ENCODE measurements at regions not wholly inside any gene's neighbourhood (a gene's known extent, or its start where the extent isn't known, plus 50 kb on each side); places are given as distances from the start of the nearest gene placed in this dataset.

DNA sequence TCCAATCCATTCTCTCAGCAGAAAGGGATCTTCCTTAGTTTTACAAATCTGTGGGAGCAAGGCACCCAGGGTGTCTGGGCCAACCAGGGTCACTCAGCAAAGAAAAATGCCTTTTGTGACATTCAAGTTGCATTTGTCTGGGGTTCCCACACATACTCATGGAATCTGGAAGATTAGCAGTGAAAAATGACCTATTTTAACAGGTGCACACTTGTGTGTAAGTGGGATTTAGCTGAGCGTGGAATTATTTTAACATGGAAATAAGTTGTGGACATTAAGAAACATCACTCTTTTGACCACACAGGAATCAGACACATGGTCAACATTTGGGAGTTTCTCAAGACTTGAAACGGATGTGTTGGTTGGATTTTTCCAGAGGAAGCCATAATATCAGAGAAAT is 234.9 kb downstream of the OPA1 start:
- Histone ChIP-seq H3K27me3 (ENCODE audit: control insufficient read depth, insufficient read depth, low read length) (no peaks in the 10 kb centered on the region), H3K36me3 (ENCODE audit: control insufficient read depth, insufficient read depth, low read length) (no peaks in the 10 kb centered on the region), H3K4me3 (ENCODE audit: low read depth, low read length) (no peak overlapping the region)
- TF ChIP-seq, protein P1, sequence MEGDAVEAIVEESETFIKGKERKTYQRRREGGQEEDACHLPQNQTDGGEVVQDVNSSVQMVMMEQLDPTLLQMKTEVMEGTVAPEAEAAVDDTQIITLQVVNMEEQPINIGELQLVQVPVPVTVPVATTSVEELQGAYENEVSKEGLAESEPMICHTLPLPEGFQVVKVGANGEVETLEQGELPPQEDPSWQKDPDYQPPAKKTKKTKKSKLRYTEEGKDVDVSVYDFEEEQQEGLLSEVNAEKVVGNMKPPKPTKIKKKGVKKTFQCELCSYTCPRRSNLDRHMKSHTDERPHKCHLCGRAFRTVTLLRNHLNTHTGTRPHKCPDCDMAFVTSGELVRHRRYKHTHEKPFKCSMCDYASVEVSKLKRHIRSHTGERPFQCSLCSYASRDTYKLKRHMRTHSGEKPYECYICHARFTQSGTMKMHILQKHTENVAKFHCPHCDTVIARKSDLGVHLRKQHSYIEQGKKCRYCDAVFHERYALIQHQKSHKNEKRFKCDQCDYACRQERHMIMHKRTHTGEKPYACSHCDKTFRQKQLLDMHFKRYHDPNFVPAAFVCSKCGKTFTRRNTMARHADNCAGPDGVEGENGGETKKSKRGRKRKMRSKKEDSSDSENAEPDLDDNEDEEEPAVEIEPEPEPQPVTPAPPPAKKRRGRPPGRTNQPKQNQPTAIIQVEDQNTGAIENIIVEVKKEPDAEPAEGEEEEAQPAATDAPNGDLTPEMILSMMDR (IDR thresholded peaks at IDR 0.05; ENCODE audit: insufficient read depth, low read length, poor library complexity, severe bottlenecking), result no peak
- DNase-seq (ENCODE audit: low read depth), result no peak

DNA sequence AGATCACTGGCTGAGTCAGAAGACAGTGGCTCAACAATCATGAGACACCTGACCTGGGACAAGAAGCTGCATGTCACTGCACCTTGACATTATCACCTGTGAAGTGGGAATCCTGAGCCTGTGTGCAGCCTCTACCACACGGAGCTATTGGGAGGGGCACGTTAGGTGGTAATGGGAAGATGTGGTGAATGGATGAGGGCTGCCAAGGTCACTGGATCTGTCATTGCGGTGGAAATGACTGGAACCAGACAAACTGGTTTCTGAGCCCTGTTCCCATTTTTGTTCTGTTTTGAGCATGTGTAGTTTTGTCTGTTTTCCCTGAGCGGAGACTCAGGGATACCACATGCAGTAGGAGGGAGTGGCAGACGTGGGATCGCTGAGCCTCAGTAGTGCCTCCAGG is 235.5 kb downstream of the OPA1 start:
- Histone ChIP-seq H3K27me3 (ENCODE audit: control insufficient read depth, insufficient read depth, low read length) (no peaks in the 10 kb centered on the region), H3K36me3 (ENCODE audit: control insufficient read depth, insufficient read depth, low read length) (no peaks in the 10 kb centered on the region), H3K4me3 (ENCODE audit: low read depth, low read length) (no peak overlapping the region)
- TF ChIP-seq, protein P1 (IDR thresholded peaks at IDR 0.05; ENCODE audit: insufficient read depth, low read length, poor library complexity, severe bottlenecking), result no peak
- no peak for DNase-seq (ENCODE audit: low read depth)

DNA sequence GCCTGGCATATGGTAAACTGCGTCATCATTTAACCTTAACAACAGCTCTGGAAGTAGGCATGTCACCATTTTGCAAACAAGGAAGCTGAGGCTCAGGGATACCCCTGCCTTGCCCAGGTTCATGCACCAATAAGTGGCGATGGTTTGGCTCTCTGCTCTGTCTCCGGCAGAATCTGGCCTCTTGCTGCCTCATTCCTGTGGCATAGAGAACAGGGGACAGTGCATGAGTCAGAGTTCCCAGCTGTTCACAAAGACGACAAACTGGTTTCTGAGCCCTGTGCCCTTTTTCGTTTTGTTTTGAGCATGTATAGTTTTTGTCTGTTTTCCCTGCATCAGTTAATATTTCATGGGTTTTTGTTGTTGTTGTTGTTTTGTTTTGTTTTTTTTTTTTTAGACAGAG is 236.8 kb downstream of the OPA1 start:
- H3K36me3 ChIP-seq (ENCODE audit: control insufficient read depth, insufficient read depth, low read length), result no peaks in the 10 kb centered on the region
- no peaks in the 10 kb centered on the region for H3K27me3 ChIP-seq (ENCODE audit: control insufficient read depth, insufficient read depth, low read length)
- TF ChIP-seq, protein P1 (IDR thresholded peaks at IDR 0.05; ENCODE audit: insufficient read depth, low read length, poor library complexity, severe bottlenecking), result no peak
- no peak overlapping the region for H3K4me3 ChIP-seq (ENCODE audit: low read depth, low read length)
- peak; percentile 81 for DNase-seq (ENCODE audit: low read depth)

DNA sequence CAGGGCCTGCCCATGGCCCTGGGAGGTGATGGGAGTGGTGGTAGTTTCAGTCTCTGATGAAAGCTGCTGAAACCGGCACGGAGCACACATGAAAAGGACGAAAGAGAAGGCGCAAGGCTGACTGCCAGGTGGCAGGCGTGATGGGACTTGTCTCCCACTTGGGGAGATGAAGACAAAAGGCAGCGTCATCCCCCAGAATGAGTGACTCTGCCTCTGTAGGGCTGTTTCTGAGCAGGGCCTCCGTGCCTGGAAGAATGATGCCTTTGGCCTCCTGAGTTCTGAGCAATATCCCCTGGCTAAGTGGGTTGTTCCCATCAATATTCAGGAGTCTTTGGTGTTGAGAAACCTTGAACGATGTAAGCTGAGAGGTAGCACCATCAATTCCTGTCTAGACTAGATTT is 237.8 kb downstream of the OPA1 start:
- Histone ChIP-seq H3K4me3 (ENCODE audit: low read depth, low read length) (no peak overlapping the region), H3K27me3 (ENCODE audit: control insufficient read depth, insufficient read depth, low read length) (no peaks in the 10 kb centered on the region), H3K36me3 (ENCODE audit: control insufficient read depth, insufficient read depth, low read length) (no peaks in the 10 kb centered on the region)
- TF ChIP-seq, protein P1 (IDR thresholded peaks at IDR 0.05; ENCODE audit: insufficient read depth, low read length, poor library complexity, severe bottlenecking), result no peak
- no peak for DNase-seq (ENCODE audit: low read depth)

DNA sequence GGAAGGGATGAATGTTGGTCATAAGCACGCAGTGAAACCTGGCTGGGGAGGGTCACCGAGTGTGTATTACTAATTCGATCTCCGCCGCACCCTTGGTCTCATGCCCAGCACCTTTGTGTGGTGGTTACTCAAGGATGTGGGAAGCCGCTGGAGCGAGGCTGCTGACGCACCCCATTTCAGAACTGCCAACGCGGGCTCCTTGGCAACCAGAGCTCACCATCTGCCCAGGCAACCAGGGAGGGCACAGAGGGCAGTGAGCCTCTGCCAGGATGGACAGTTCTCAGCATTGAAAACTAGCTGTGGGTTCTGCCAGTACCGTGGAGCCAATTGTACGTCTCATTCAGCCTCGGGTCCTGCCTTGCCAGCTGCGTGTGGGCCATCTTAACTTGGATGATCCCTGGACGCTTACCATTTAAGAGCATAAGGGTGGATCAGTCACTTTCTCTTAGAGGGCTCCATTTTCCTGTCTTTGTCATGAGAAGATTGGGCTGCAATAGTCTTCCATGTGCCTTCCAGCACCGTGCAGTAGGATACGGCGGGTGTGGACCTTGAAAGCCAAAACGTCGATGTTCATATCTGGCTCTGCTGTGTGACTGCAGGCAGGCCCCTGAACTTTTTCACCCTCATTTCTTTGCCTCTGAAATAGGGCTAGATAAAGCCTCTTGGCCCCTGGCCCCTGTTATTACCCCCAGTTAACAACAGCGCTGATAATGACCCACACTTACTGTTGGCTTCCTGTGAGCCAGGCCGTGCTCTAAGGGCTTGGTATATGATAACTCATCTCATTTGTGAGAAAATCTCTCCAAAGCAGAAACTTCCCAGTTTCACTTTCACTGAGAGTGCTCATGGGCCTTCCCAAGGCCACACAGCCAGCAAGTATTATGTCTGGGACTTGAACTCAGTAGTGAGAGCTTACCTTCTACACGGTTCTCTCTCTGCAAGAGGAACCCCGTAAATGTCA is 238.8 kb downstream of the OPA1 start:
- TF ChIP-seq, protein P1 (IDR thresholded peaks at IDR 0.05; ENCODE audit: insufficient read depth, low read length, poor library complexity, severe bottlenecking), result no peak
- peak; percentile 77 for DNase-seq (ENCODE audit: low read depth)
- Histone ChIP-seq H3K27me3 (ENCODE audit: control insufficient read depth, insufficient read depth, low read length) (no peaks in the 10 kb centered on the region), H3K4me3 (ENCODE audit: low read depth, low read length) (no peak overlapping the region), H3K36me3 (ENCODE audit: control insufficient read depth, insufficient read depth, low read length) (no peaks in the 10 kb centered on the region)
